SK-N-SH (cell line): ENCODE measurements at regions not wholly inside any gene's neighbourhood (a gene's known extent, or its start where the extent isn't known, plus 50 kb on each side); places are given as distances from the start of the nearest gene placed in this dataset.

Experiments used
- CTCF ChIA-PET: fragments of 300-600, 350-600 bp; formaldehyde crosslinking; extraction: SDS; loops from one replicate; lab custom pipeline; 2021; lab: Yijun Ruan, JAX
- POLR2A ChIA-PET: fragments of 350-600 bp; sonication (Branson Sonifier 250); formaldehyde crosslinking; extraction: SDS; loops from one replicate; lab custom pipeline; 2020; ENCODE audit warnings: antibody characterized with exemption, inconsistent platforms; lab: Yijun Ruan, JAX
- DNase-seq: peaks from one replicate; pipeline ENCODE4 v3.0.0; 2012
- H2AFZ ChIP-seq: fragments of 200-600 bp; sonication (generic); 2 replicates; pipeline ENCODE4 v1.8.1; 2016; ENCODE audit warnings: antibody characterized with exemption, mild to moderate bottlenecking, low read depth
- H3F3A ChIP-seq: fragments of 200-600 bp; sonication (generic); replicated peaks from 2 replicates; pipeline ENCODE3; 2016; ENCODE audit warnings: antibody characterized with exemption, mild to moderate bottlenecking; ENCODE audit not compliant: insufficient read depth
- H3K27ac ChIP-seq, 2 experiments: fragments of 200-500 bp in 1 of 2; fragments of 200-600 bp in 1 of 2; sonication (Bioruptor generic) in 1 of 2; sonication (generic), shearing (Covaris generic) in 1 of 2; 2 replicates each; pipeline versions ENCODE4 v1.5.1 to v1.6.1; 2014 to 2016; ENCODE audit warnings: low read depth in 2 of 2, inconsistent platforms in 1 of 2, low read length in 1 of 2, mild to moderate bottlenecking in 1 of 2, mixed read lengths in 1 of 2
- H3K27me3 ChIP-seq: fragments of 200-600 bp; sonication (generic), shearing (Covaris generic); 2 replicates; pipeline ENCODE4 v1.6.1; 2016; ENCODE audit warnings: mixed run types; ENCODE audit not compliant: insufficient read depth
- H3K36me3 ChIP-seq, 2 experiments: fragments of 200-500 bp in 1 of 2; fragments of 200-600 bp in 1 of 2; sonication (Bioruptor generic) in 1 of 2; sonication (generic) in 1 of 2; replicated peaks in 1 of 2; 2 replicates each; pipeline versions ENCODE3 to v1.5.1; 2014 to 2016; ENCODE audit warnings: low read length in 1 of 2, mild to moderate bottlenecking in 1 of 2; ENCODE audit not compliant: insufficient read depth in 2 of 2, control insufficient read depth in 1 of 2
- H3K4me1 ChIP-seq, 2 experiments: fragments of 200-500 bp in 1 of 2; fragments of 200-600 bp in 1 of 2; sonication (Bioruptor generic) in 1 of 2; sonication (generic), shearing (Covaris generic) in 1 of 2; 2 replicates each; pipeline versions ENCODE4 v1.5.1 to v1.6.1; 2014 to 2016; ENCODE audit warnings: low read depth in 1 of 2, low read length in 1 of 2, mixed run types in 1 of 2; ENCODE audit not compliant: insufficient read depth in 2 of 2, control insufficient read depth in 1 of 2
- H3K4me2 ChIP-seq: fragments of 200-600 bp; sonication (generic), shearing (Covaris generic); 2 replicates; pipeline ENCODE4 v1.6.1; 2017; ENCODE audit warnings: mixed run types
- H3K4me3 ChIP-seq, 2 experiments: fragments of 200-500 bp in 1 of 2; fragments of 200-600 bp in 1 of 2; sonication (Bioruptor generic) in 1 of 2; sonication (generic), shearing (Covaris generic) in 1 of 2; 2 replicates each; pipeline versions ENCODE4 v1.5.1 to v1.8.1; 2014 to 2016; ENCODE audit warnings: low read depth in 2 of 2, inconsistent platforms in 1 of 2, low read length in 1 of 2, mild to moderate bottlenecking in 1 of 2, mixed read lengths in 1 of 2, moderate library complexity in 1 of 2
- H3K79me2 ChIP-seq: fragments of 200-600 bp; sonication (generic); 2 replicates; pipeline ENCODE4 v1.8.1; 2017; ENCODE audit warnings: mild to moderate bottlenecking; ENCODE audit not compliant: insufficient read depth
- H3K9ac ChIP-seq: fragments of 200-600 bp; sonication (generic); 2 replicates; pipeline ENCODE4 v1.6.1; 2017; ENCODE audit warnings: mixed run types
- H3K9me2 ChIP-seq: fragments of 200-600 bp; sonication (generic); 2 replicates; pipeline ENCODE4 v1.6.1; 2017; ENCODE audit warnings: mixed run types
- H3K9me3 ChIP-seq: fragments of 200-600 bp; sonication (generic); 2 replicates; pipeline ENCODE4 v1.6.1; 2017; ENCODE audit warnings: mixed run types, mild to moderate bottlenecking, moderate library complexity
- H4K20me1 ChIP-seq: fragments of 200-600 bp; sonication (generic); 2 replicates; pipeline ENCODE4 v1.6.1; 2017; ENCODE audit warnings: mild to moderate bottlenecking, mixed run types; ENCODE audit not compliant: insufficient read depth
- ELF1 ChIP-seq: IDR thresholded peaks from 2 replicates; pipeline ENCODE4 v1.4.0; 2012
- EP300 ChIP-seq, 2 experiments: IDR thresholded peaks; 2 replicates each; pipeline versions ENCODE4 v1.4.0 to v1.6.1; 2012; ENCODE audit warnings: borderline replicate concordance in 1 of 2, low read depth in 1 of 2, low read length in 1 of 2
- EZH2phosphoT487 ChIP-seq: fragments of 200-600 bp; sonication (generic); IDR thresholded peaks from 2 replicates; pipeline ENCODE4 v1.6.1; 2017; ENCODE audit warnings: low read depth, mixed run types, mild to moderate bottlenecking, antibody characterized with exemption, moderate library complexity, borderline replicate concordance
- FOSL2 ChIP-seq: IDR thresholded peaks from 2 replicates; pipeline ENCODE4 v1.4.0; 2012; ENCODE audit warnings: low read depth, mild to moderate bottlenecking, moderate library complexity, borderline replicate concordance
- FOXJ3 ChIP-seq: sonication (generic); formaldehyde crosslinking; IDR thresholded peaks from 2 replicates; pipeline ENCODE4 v1.5.1; 2020; ENCODE audit warnings: mild to moderate bottlenecking, missing genetic modification reagents
- FOXM1 ChIP-seq: IDR thresholded peaks from 2 replicates; pipeline ENCODE4 v1.4.0; 2012; ENCODE audit warnings: low read depth, mild to moderate bottlenecking
- GABPA ChIP-seq: IDR thresholded peaks from 2 replicates; pipeline ENCODE4 v1.4.0; 2012; ENCODE audit warnings: low read depth, mild to moderate bottlenecking
- JUND ChIP-seq: IDR thresholded peaks from 2 replicates; pipeline ENCODE4 v1.4.0; 2012
- MEF2A ChIP-seq: IDR thresholded peaks from 2 replicates; pipeline ENCODE4 v1.4.0; 2012; ENCODE audit warnings: low read depth, borderline replicate concordance
- NFIC ChIP-seq: IDR thresholded peaks from 2 replicates; pipeline ENCODE4 v1.4.0; 2012; ENCODE audit warnings: borderline replicate concordance
- NRF1 ChIP-seq: IDR thresholded peaks from 2 replicates; pipeline ENCODE4 v1.6.1; 2012; ENCODE audit warnings: low read depth, mild to moderate bottlenecking, low read length
- POLR2AphosphoS5 ChIP-seq: IDR thresholded peaks from 2 replicates; pipeline ENCODE4 v1.6.1; 2012; ENCODE audit warnings: low read depth, low read length
- RAD21 ChIP-seq: IDR thresholded peaks from 2 replicates; pipeline ENCODE4 v1.6.1; 2012; ENCODE audit warnings: mild to moderate bottlenecking, low read length
- RFX5 ChIP-seq: IDR thresholded peaks from 2 replicates; pipeline ENCODE4 v1.6.1; 2012; ENCODE audit warnings: mild to moderate bottlenecking, improper control_type of control experiment, low read length
- SMC3 ChIP-seq: IDR thresholded peaks from 2 replicates; pipeline ENCODE4 v1.6.1; 2012; ENCODE audit warnings: low read depth, low read length, improper control_type of control experiment
- TCF12 ChIP-seq: IDR thresholded peaks from 2 replicates; pipeline ENCODE4 v1.4.0; 2012
- TEAD4 ChIP-seq: IDR thresholded peaks from 2 replicates; pipeline ENCODE4 v1.4.0; 2012; ENCODE audit warnings: mild to moderate bottlenecking, borderline replicate concordance; ENCODE audit not compliant: insufficient read depth
- WGBS: methylation state at CpG from one replicate; pipeline ENCODE4 v1.1.6; 2017; ENCODE audit warnings: low lambda C conversion rate; 5-methylcytosine and 5-hydroxymethylcytosine counted together
- TF ChIP-seq, protein P1 (sequence below): IDR thresholded peaks from 2 replicates; pipeline ENCODE4 v1.4.0; 2012; ENCODE audit warnings: low read depth, borderline replicate concordance
- TF ChIP-seq, protein P2 (sequence below): fragments of 150-350 bp; IDR thresholded peaks from 2 replicates; pipeline ENCODE4 v1.6.1; 2017; ENCODE audit warnings: antibody characterized with exemption, low read length, low read depth, borderline replicate concordance
- TF ChIP-seq, protein P3 (sequence below): IDR thresholded peaks from 2 replicates; pipeline ENCODE4 v1.4.0; 2012; ENCODE audit warnings: low read depth
- TF ChIP-seq, protein P4 (sequence below): IDR thresholded peaks from 2 replicates; pipeline ENCODE4; 2012

DNA sequence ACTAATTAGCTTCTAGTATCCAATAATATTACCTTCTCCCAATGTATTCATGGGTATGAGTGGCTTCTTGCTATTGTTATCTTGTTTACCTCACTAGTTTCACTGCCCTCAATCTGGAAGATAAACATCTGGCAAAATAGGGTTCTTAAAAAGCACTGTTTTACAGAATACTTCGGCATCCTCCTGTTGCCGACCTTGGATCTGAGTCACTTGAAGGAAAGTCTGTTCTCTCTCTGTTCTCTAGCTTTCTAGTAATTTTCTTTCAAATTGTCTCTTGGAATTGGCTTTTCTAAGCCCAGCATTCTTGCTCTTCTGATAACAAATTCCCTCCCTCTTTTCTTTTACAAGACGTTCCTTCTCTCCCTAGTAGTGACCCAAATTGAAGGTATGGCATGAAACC lies 189.5 kb downstream of the KITLG start:
- H4K20me1 ChIP-seq, result no peaks in the 10 kb centered on the region
- peak overlapping the region; percentile 46; the same call in 1 of the 2 replicates for H3K4me2 ChIP-seq
- peaks cover 73% of the 10 kb centered on the region for H3K79me2 ChIP-seq
- peaks cover 12% of the 10 kb centered on the region for H3F3A ChIP-seq
- peaks cover 10% of the 10 kb centered on the region; the same call in 1 of the 2 replicates for H3K9me3 ChIP-seq
- no peak for TF ChIP-seq NRF1
- TF ChIP-seq, protein P1, sequence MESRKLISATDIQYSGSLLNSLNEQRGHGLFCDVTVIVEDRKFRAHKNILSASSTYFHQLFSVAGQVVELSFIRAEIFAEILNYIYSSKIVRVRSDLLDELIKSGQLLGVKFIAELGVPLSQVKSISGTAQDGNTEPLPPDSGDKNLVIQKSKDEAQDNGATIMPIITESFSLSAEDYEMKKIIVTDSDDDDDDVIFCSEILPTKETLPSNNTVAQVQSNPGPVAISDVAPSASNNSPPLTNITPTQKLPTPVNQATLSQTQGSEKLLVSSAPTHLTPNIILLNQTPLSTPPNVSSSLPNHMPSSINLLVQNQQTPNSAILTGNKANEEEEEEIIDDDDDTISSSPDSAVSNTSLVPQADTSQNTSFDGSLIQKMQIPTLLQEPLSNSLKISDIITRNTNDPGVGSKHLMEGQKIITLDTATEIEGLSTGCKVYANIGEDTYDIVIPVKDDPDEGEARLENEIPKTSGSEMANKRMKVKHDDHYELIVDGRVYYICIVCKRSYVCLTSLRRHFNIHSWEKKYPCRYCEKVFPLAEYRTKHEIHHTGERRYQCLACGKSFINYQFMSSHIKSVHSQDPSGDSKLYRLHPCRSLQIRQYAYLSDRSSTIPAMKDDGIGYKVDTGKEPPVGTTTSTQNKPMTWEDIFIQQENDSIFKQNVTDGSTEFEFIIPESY, result no peak
- no peak for TF ChIP-seq MEF2A
- TF ChIP-seq JUND, result no peak
- no peak for TF ChIP-seq RFX5
- no peak for TF ChIP-seq GABPA
- no peak for TF ChIP-seq RAD21
- TF ChIP-seq FOXJ3, result no peak
- peak overlapping the region in 1 of 2 experiments; percentile 82; a peak in 2 of 4 replicates for H3K27ac ChIP-seq
- H3K9ac ChIP-seq, result no peak overlapping the region; the same call in 1 of the 2 replicates
- DNase-seq, result no peak
- no peak overlapping the region for H2AFZ ChIP-seq
- ChIA-PET POLR2A (no interaction called here), CTCF (no interaction called here)
- 77% methylated on average over 3 of the region's 3 CpGs for WGBS
- H3K27me3 ChIP-seq, result no peaks in the 10 kb centered on the region
- peaks cover 0 to 8% of the 10 kb centered on the region in 2 experiments; a peak in 2 of 4 replicates for H3K4me1 ChIP-seq
- peaks cover 0 to 3% of the 10 kb centered on the region in 2 experiments for H3K36me3 ChIP-seq
- no peaks in the 10 kb centered on the region for H3K9me2 ChIP-seq
- no peak overlapping the region for H3K4me3 ChIP-seq

DNA sequence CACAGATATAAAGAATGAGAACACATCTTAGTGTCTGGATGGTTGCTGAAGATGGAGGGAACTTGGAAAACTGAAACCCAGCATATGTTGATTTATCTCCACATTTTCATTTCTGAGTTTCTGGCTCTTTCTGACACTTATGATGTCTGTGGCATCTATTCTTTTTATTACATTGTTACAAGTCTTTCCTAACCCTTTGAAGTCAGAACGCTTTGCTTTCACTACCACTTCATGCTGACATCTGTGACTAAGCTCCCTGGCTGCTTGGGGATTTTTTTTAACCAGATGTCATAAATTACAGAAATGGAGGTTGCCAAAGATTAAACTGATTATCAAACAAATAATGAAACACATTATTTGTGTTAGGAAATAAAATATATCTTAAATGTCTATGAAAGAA lies 188.7 kb downstream of the KITLG start:
- peak; percentile 95 for TF ChIP-seq TCF12
- TF ChIP-seq FOXM1, result peak; percentile 65; the same call in 1 of the 2 replicates
- TF ChIP-seq, protein P2, sequence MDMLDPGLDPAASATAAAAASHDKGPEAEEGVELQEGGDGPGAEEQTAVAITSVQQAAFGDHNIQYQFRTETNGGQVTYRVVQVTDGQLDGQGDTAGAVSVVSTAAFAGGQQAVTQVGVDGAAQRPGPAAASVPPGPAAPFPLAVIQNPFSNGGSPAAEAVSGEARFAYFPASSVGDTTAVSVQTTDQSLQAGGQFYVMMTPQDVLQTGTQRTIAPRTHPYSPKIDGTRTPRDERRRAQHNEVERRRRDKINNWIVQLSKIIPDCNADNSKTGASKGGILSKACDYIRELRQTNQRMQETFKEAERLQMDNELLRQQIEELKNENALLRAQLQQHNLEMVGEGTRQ, result no peak
- peak; percentile 49; the same call in 1 of the 2 replicates for TF ChIP-seq POLR2AphosphoS5
- peak; percentile 66 to 87 for TF ChIP-seq EP300 (IDR thresholded peaks at IDR 0.05; ENCODE audit: borderline replicate concordance in 1 of 2, low read depth in 1 of 2, low read length in 1 of 2)
- no peak for TF ChIP-seq EZH2phosphoT487
- TF ChIP-seq, protein P3, sequence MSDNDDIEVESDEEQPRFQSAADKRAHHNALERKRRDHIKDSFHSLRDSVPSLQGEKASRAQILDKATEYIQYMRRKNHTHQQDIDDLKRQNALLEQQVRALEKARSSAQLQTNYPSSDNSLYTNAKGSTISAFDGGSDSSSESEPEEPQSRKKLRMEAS, result peak; percentile 55
- TF ChIP-seq, protein P4, sequence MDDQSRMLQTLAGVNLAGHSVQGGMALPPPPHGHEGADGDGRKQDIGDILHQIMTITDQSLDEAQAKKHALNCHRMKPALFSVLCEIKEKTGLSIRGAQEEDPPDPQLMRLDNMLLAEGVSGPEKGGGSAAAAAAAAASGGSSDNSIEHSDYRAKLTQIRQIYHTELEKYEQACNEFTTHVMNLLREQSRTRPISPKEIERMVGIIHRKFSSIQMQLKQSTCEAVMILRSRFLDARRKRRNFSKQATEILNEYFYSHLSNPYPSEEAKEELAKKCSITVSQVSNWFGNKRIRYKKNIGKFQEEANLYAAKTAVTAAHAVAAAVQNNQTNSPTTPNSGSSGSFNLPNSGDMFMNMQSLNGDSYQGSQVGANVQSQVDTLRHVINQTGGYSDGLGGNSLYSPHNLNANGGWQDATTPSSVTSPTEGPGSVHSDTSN, result peak; percentile 94
- peak; percentile 80 for TF ChIP-seq FOSL2
- TF ChIP-seq JUND, result peak; percentile 85
- no peak for TF ChIP-seq ELF1
- TF ChIP-seq NFIC, result peak; percentile 85
- no peak for TF ChIP-seq SMC3
- peak; percentile 73 for TF ChIP-seq TEAD4
- no peaks in the 10 kb centered on the region for H3K36me3 ChIP-seq
- ChIA-PET POLR2A (no interaction called here), CTCF (no interaction called here)
- peak overlapping the region; percentile 46; the same call in 1 of the 2 replicates for H3K4me2 ChIP-seq
- peak overlapping the region in 1 of 2 experiments; percentile 82; a peak in 2 of 4 replicates for H3K27ac ChIP-seq
- 6% methylated on average over 1 of the region's 1 CpG for WGBS
- H3K9me2 ChIP-seq, result no peaks in the 10 kb centered on the region
- peaks cover 73% of the 10 kb centered on the region for H3K79me2 ChIP-seq
- H3K4me3 ChIP-seq, result no peak overlapping the region
- no peaks in the 10 kb centered on the region for H3K27me3 ChIP-seq
- H3K4me1 ChIP-seq, result peaks cover 0 to 4% of the 10 kb centered on the region in 2 experiments; a peak in 2 of 4 replicates
- peaks cover 19% of the 10 kb centered on the region for H3F3A ChIP-seq
- H3K9me3 ChIP-seq, result peaks cover 10% of the 10 kb centered on the region; the same call in 1 of the 2 replicates
- no peak overlapping the region for H2AFZ ChIP-seq
- H3K9ac ChIP-seq, result peak overlapping the region; percentile 18; the same call in 1 of the 2 replicates
- DNase-seq, result peak; percentile 14
- no peaks in the 10 kb centered on the region for H4K20me1 ChIP-seq
